Fibroblast of lung (primary cell): ENCODE measurements at regions not wholly inside any gene's neighbourhood (a gene's known extent, or its start where the extent isn't known, plus 50 kb on each side); places are given as distances from the start of the nearest gene placed in this dataset.

Experiments
- DNase-seq, 2 donors: peaks; one replicate each; pipeline versions ENCODE4 v3.0.0 to v3.0.0-alpha.2; 2010; ENCODE audit warnings: low read depth in 2 of 2
- H2AFZ ChIP-seq: 2 replicates; pipeline ENCODE4 v1.5.1; 2012; ENCODE audit warnings: low read length, control low read depth, inconsistent platforms
- H3K27ac ChIP-seq: 2 replicates; pipeline ENCODE4 v1.5.1; 2011; ENCODE audit warnings: low read length, control low read depth; ENCODE audit not compliant: insufficient read depth
- H3K27me3 ChIP-seq: 2 replicates; pipeline ENCODE4 v1.5.1; 2011; ENCODE audit warnings: mild to moderate bottlenecking, low read length; ENCODE audit not compliant: control insufficient read depth, insufficient read depth
- H3K36me3 ChIP-seq: 2 replicates; pipeline ENCODE4 v1.5.1; 2011; ENCODE audit warnings: low read length; ENCODE audit not compliant: control insufficient read depth, insufficient read depth
- H3K4me1 ChIP-seq: 2 replicates; pipeline ENCODE4 v1.5.1; 2011; ENCODE audit warnings: low read length; ENCODE audit not compliant: control insufficient read depth, insufficient read depth; ENCODE audit errors: extremely low read depth
- H3K4me2 ChIP-seq: 2 replicates; pipeline ENCODE4 v1.5.1; 2011; ENCODE audit warnings: low read length, control low read depth; ENCODE audit not compliant: insufficient read depth; ENCODE audit errors: extremely low read depth
- H3K4me3 ChIP-seq, 4 experiments: fragments of 200-600 bp in 1 of 4; sonication (generic) in 1 of 4; replicated peaks in 1 of 4; 2 replicates each; pipeline ENCODE4 v1.5.1; 2011 to 2016; ENCODE audit warnings: low read length in 4 of 4, low read depth in 3 of 4, mild to moderate bottlenecking in 3 of 4, control low read depth in 2 of 4, inconsistent platforms in 1 of 4, mixed read lengths in 1 of 4; ENCODE audit not compliant: insufficient read depth in 1 of 4; ENCODE audit errors: control extremely low read depth in 1 of 4
- H3K79me2 ChIP-seq: 2 replicates; pipeline ENCODE4 v1.5.1; 2012; ENCODE audit warnings: mild to moderate bottlenecking, low read length, inconsistent platforms; ENCODE audit not compliant: control insufficient read depth, insufficient read depth
- H3K9ac ChIP-seq: 2 replicates; pipeline ENCODE4 v1.5.1; 2011; ENCODE audit warnings: mild to moderate bottlenecking, low read length, control low read depth; ENCODE audit not compliant: insufficient read depth
- H3K9me3 ChIP-seq: 2 replicates; pipeline ENCODE4 v1.5.1; 2012; ENCODE audit warnings: low read depth, low read length; ENCODE audit not compliant: control insufficient read depth, insufficient read depth
- H4K20me1 ChIP-seq: 2 replicates; pipeline ENCODE4 v1.5.1; 2011; ENCODE audit warnings: low read length; ENCODE audit not compliant: control insufficient read depth, insufficient read depth; ENCODE audit errors: extremely low read depth
- CTCF ChIP-seq, 2 donors: IDR thresholded peaks in 1 of 2; conservative IDR thresholded peaks in 1 of 2; 1 replicate in 1 of 2; 2 replicates in 1 of 2; pipeline ENCODE4 v1.5.1; 2011 to 2012; ENCODE audit warnings: low read length in 2 of 2, control low read depth in 1 of 2, inconsistent platforms in 1 of 2, low read depth in 1 of 2, mild to moderate bottlenecking in 1 of 2
- EZH2 ChIP-seq: IDR thresholded peaks from 2 replicates; pipeline ENCODE4 v1.5.1; 2012; ENCODE audit warnings: low read length, control low read depth, mild to moderate bottlenecking; ENCODE audit errors: missing control alignments

DNA sequence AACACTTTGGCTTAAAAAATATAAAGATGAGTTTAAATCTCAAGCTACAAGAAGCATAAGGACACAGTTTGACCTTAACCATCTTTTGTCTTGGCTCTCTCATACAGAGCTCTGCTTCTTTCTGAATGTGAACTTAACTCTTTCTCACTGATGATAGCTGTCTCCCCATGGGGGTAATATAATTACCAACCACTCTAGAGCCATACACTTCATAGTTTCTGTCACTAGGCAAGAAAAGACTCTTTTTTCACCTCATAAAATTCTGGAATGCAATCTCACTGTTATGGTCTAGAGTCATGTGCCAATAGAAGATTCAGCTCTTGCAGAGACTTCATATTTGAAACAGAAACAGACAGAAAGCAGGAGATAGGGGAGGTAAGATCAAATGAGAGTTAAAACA, 481.7 kb upstream of the AGA start:
- no peaks in the 10 kb centered on the region for H4K20me1 ChIP-seq
- no peaks in the 10 kb centered on the region for H3K4me1 ChIP-seq
- H3K27ac ChIP-seq: no peak overlapping the region
- H3K36me3 ChIP-seq: no peaks in the 10 kb centered on the region
- TF ChIP-seq CTCF (conservative IDR thresholded peaks at IDR 0.05 in 1 of 2, IDR thresholded peaks at IDR 0.05 in 1 of 2; ENCODE audit: low read depth in 1 of 2, low read length in 2 of 2): no peak
- no peak for TF ChIP-seq EZH2
- H2AFZ ChIP-seq: no peak overlapping the region
- H3K4me3 ChIP-seq: no peak overlapping the region
- no peaks in the 10 kb centered on the region for H3K27me3 ChIP-seq
- no peaks in the 10 kb centered on the region for H3K79me2 ChIP-seq
- H3K4me2 ChIP-seq: no peak overlapping the region
- H3K9me3 ChIP-seq: no peaks in the 10 kb centered on the region
- no peak overlapping the region for H3K9ac ChIP-seq
- no peak for DNase-seq

DNA sequence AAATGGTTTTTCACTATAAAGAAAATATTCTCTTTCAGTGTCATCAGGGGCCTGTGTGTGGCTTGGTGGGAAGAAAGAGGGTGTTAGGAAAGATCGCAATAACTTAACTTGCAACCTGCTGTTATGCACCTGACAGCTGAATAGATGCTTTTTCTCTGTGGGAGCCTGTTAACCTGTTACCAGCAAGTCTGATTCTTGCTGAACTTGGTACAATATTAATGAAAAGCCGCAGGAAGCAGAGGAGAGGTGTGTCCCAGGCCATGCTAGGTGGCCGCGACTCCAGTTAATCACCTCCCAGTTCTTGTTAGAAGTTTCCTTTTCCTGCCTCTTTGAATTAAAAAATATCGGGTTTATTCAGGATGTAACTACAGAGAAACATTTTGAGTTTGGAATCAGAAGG, 494.8 kb upstream of the AGA start:
- Histone ChIP-seq H2AFZ (no peak overlapping the region), H3K9ac (no peak overlapping the region), H3K27me3 (no peaks in the 10 kb centered on the region), H3K4me1 (no peaks in the 10 kb centered on the region), H3K9me3 (no peaks in the 10 kb centered on the region), H4K20me1 (no peaks in the 10 kb centered on the region), H3K27ac (no peak overlapping the region), H3K79me2 (no peaks in the 10 kb centered on the region), H3K36me3 (no peaks in the 10 kb centered on the region), H3K4me2 (no peak overlapping the region), H3K4me3 (no peak overlapping the region)
- TF ChIP-seq CTCF (conservative IDR thresholded peaks at IDR 0.05 in 1 of 2, IDR thresholded peaks at IDR 0.05 in 1 of 2; ENCODE audit: low read depth in 1 of 2, low read length in 2 of 2) (no peak), EZH2 (no peak)
- DNase-seq: no peak

DNA sequence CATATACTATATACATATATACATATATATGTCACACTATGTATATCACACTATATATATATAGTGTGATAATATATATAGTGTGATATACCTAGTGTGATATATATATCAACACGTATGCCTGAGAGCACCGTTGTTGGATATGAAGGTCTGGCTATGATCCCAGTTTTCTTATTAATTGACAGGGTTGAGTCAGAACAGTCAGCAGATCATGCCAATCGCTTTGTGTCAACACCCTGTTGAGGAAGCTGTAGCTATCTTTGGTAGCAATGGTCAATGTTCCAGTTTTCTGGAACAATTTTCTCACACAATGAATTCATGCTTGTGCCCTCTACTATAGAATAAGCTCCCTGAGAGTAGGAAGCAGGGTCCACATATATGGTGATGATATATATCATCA, 496.0 kb upstream of the AGA start:
- no peak overlapping the region for H3K4me2 ChIP-seq

More for the DNA sequence above, 496.0 kb upstream of the AGA start:
- no peak for DNase-seq
- Histone ChIP-seq H3K79me2 (no peaks in the 10 kb centered on the region), H3K9me3 (no peaks in the 10 kb centered on the region), H3K27me3 (no peaks in the 10 kb centered on the region), H3K9ac (no peak overlapping the region), H4K20me1 (no peaks in the 10 kb centered on the region), H2AFZ (no peak overlapping the region), H3K36me3 (no peaks in the 10 kb centered on the region), H3K27ac (no peak overlapping the region), H3K4me3 (no peak overlapping the region), H3K4me1 (no peaks in the 10 kb centered on the region)
- no peak for TF ChIP-seq EZH2
- TF ChIP-seq CTCF (conservative IDR thresholded peaks at IDR 0.05 in 1 of 2, IDR thresholded peaks at IDR 0.05 in 1 of 2; ENCODE audit: low read depth in 1 of 2, low read length in 2 of 2): no peak
